ENCODE measurements at regions not wholly inside any gene's neighbourhood (a gene's known extent, or its start where the extent isn't known, plus 50 kb on each side); places are given as distances from the start of the nearest gene placed in this dataset.
A peak's percentile ranks its signal among the peaks of the same experiment; 100 is the strongest.
"Not testable (repeated sequence)": the region's sequence is repeated elsewhere in the genome, so short reads cannot be mapped to it uniquely, and the experiment has no call there.

DNA sequence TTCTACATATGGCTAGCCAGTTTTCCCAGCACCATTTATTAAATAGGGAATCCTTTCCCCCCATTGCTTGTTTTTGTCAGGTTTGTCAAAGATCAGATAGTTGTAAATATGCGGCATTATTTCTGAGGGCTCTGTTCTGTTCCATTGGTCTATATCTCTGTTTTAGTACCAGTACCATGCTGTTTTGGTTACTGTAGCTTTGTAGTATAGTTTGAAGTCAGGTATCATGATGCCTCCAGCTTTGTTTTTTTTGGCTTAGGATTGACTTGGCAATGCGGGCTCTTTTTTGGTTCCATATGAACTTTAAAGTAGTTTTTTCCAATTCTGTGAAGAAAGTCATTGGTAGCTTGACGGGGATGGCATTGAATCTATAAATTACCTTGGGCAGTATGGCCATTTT lies 60.0 kb upstream of the GPC3 start:
- not testable (repeated sequence) for H3K27ac ChIP-seq (ENCODE audit: poor library complexity, severe bottlenecking); H3K27me3 ChIP-seq (ENCODE audit: insufficient read depth, poor library complexity, severe bottlenecking); ATAC-seq (ENCODE audit: low read depth); H3K4me3 ChIP-seq (ENCODE audit: severe bottlenecking); H3K4me1 ChIP-seq (ENCODE audit: insufficient read depth, poor library complexity, severe bottlenecking); DNase-seq (ENCODE audit: low spot score); H3K9me3 ChIP-seq (ENCODE audit: severe bottlenecking); H3K36me3 ChIP-seq (ENCODE audit: low read depth)

GRCh38 chrX:134067107-134067506 lies 81.7 kb upstream of the GPC3 start:
- H3K9me3 ChIP-seq (ENCODE audit: severe bottlenecking); H3K36me3 ChIP-seq (ENCODE audit: low read depth); H3K27me3 ChIP-seq (ENCODE audit: insufficient read depth, poor library complexity, severe bottlenecking); ATAC-seq (ENCODE audit: low read depth); H3K4me3 ChIP-seq (ENCODE audit: severe bottlenecking); H3K4me1 ChIP-seq (ENCODE audit: insufficient read depth, poor library complexity, severe bottlenecking); DNase-seq (ENCODE audit: low spot score); H3K27ac ChIP-seq (ENCODE audit: poor library complexity, severe bottlenecking): not testable (repeated sequence)

GRCh38 chrX:134071899-134072298 lies 86.5 kb upstream of the GPC3 start:
- not testable (repeated sequence) for ATAC-seq (ENCODE audit: low read depth); H3K9me3 ChIP-seq (ENCODE audit: severe bottlenecking); H3K4me1 ChIP-seq (ENCODE audit: insufficient read depth, poor library complexity, severe bottlenecking); H3K27ac ChIP-seq (ENCODE audit: poor library complexity, severe bottlenecking); H3K27me3 ChIP-seq (ENCODE audit: insufficient read depth, poor library complexity, severe bottlenecking); DNase-seq (ENCODE audit: low spot score); H3K4me3 ChIP-seq (ENCODE audit: severe bottlenecking); H3K36me3 ChIP-seq (ENCODE audit: low read depth)

DNA sequence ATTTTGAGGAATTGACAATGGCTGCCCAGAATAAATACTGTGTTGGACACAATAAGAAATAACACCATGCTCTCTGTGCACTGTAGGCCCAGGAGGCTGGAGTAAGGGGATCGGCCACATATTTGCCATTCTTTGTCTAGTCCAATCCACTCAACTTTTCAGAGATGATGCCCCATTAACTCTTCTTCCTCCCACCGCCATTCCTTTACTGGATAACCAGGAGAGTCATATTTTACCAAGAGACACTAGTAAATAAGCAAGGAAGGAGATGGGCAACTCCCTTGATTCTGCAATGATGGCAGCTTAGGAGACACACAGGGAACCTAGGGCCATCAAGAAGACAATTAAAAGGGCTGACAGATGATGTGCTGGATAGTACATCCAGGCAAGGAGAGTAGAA lies 87.9 kb upstream of the GPC3 start:
- DNase-seq (ENCODE audit: low spot score) (no peak), ATAC-seq (ENCODE audit: low read depth) (no peak)
- TF ChIP-seq, protein P1, sequence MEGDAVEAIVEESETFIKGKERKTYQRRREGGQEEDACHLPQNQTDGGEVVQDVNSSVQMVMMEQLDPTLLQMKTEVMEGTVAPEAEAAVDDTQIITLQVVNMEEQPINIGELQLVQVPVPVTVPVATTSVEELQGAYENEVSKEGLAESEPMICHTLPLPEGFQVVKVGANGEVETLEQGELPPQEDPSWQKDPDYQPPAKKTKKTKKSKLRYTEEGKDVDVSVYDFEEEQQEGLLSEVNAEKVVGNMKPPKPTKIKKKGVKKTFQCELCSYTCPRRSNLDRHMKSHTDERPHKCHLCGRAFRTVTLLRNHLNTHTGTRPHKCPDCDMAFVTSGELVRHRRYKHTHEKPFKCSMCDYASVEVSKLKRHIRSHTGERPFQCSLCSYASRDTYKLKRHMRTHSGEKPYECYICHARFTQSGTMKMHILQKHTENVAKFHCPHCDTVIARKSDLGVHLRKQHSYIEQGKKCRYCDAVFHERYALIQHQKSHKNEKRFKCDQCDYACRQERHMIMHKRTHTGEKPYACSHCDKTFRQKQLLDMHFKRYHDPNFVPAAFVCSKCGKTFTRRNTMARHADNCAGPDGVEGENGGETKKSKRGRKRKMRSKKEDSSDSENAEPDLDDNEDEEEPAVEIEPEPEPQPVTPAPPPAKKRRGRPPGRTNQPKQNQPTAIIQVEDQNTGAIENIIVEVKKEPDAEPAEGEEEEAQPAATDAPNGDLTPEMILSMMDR (IDR thresholded peaks at IDR 0.05; ENCODE audit: poor library complexity, severe bottlenecking) = no peak
- no peaks in the 10 kb centered on the region for H3K27me3 ChIP-seq (ENCODE audit: insufficient read depth, poor library complexity, severe bottlenecking)
- no peaks in the 10 kb centered on the region for H3K9me3 ChIP-seq (ENCODE audit: severe bottlenecking)
- no peaks in the 10 kb centered on the region for H3K36me3 ChIP-seq (ENCODE audit: low read depth)
- no peaks in the 10 kb centered on the region for H3K4me1 ChIP-seq (ENCODE audit: insufficient read depth, poor library complexity, severe bottlenecking)
- H3K4me3 ChIP-seq (ENCODE audit: severe bottlenecking) = no peak overlapping the region
- H3K27ac ChIP-seq (ENCODE audit: poor library complexity, severe bottlenecking) = no peak overlapping the region

DNA sequence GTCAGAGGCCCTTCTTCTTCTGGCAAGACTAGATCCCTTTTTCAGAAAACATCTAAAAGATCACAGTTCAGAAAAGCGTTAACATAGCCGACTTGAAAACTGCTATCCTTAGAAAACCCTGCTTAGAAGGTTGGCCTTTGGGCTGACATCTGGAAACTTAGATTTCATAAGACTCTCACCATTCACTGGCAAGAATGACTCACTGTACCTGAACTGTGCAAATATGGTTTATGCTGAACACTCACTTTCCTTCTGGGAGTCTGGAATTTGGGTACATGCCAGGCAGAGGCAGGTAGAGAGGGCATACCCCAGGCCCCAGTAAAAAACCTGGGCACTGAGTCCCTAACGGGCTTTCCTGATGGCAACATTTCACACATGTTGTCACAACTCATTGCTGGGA lies 88.8 kb upstream of the GPC3 start:
- no peaks in the 10 kb centered on the region for H3K9me3 ChIP-seq (ENCODE audit: severe bottlenecking)
- DNase-seq (ENCODE audit: low spot score) (no peak), ATAC-seq (ENCODE audit: low read depth) (peak; percentile 19; the same call in 1 of the 3 replicates)
- H3K27me3 ChIP-seq (ENCODE audit: insufficient read depth, poor library complexity, severe bottlenecking) = no peaks in the 10 kb centered on the region
- H3K27ac ChIP-seq (ENCODE audit: poor library complexity, severe bottlenecking) = no peak overlapping the region
- H3K36me3 ChIP-seq (ENCODE audit: low read depth) = no peaks in the 10 kb centered on the region
- H3K4me3 ChIP-seq (ENCODE audit: severe bottlenecking) = no peak overlapping the region
- TF ChIP-seq, protein P1 (IDR thresholded peaks at IDR 0.05; ENCODE audit: poor library complexity, severe bottlenecking) = no peak
- no peaks in the 10 kb centered on the region for H3K4me1 ChIP-seq (ENCODE audit: insufficient read depth, poor library complexity, severe bottlenecking)

GRCh38 chrX:134075894-134076718 lies 90.7 kb upstream of the GPC3 start:
- Histone ChIP-seq H3K4me1 (ENCODE audit: insufficient read depth, poor library complexity, severe bottlenecking) (no peaks in the 10 kb centered on the region), H3K27ac (ENCODE audit: poor library complexity, severe bottlenecking) (no peak overlapping the region), H3K9me3 (ENCODE audit: severe bottlenecking) (no peaks in the 10 kb centered on the region), H3K36me3 (ENCODE audit: low read depth) (no peaks in the 10 kb centered on the region), H3K27me3 (ENCODE audit: insufficient read depth, poor library complexity, severe bottlenecking) (no peaks in the 10 kb centered on the region), H3K4me3 (ENCODE audit: severe bottlenecking) (no peak overlapping the region)
- ATAC-seq (ENCODE audit: low read depth) = no peak
- no peak for DNase-seq (ENCODE audit: low spot score)
- TF ChIP-seq, protein P1 (IDR thresholded peaks at IDR 0.05; ENCODE audit: poor library complexity, severe bottlenecking) = no peak

Data from RWPE2 (cell line).